IMR-90 (cell line): ENCODE measurements at regions not wholly inside any gene's neighbourhood (a gene's known extent, or its start where the extent isn't known, plus 50 kb on each side); places are given as distances from the start of the nearest gene placed in this dataset.

Source experiments
- ATAC-seq: fragments of 200-7000 bp; cut with Tn5 transposase; 2 replicates; pipeline ENCODE4 v1.9.1; 2020; ENCODE audit warnings: low read depth, mild to moderate bottlenecking, moderate library complexity
- BruUV-seq: library from RNA; stranded (reverse); fragments of 400-500 nt; replicated peaks from 2 replicates; lab custom pipeline; 2021; lab: Mats Ljungman, UMichigan
- CTCF ChIA-PET: fragments of 300-600 bp; formaldehyde crosslinking; extraction: SDS; loops from one replicate; lab custom pipeline; 2021; ENCODE audit warnings: antibody characterized with exemption; lab: Yijun Ruan, JAX
- POLR2A ChIA-PET: fragments of 300-600 bp; sonication (Branson Sonifier 250); formaldehyde crosslinking; loops from one replicate; lab custom pipeline; 2022; ENCODE audit warnings: antibody characterized with exemption; ENCODE audit not compliant: unreplicated experiment; lab: Charles Lee
- DNase-seq: peaks from one replicate; pipeline ENCODE4 v3.0.0; 2013
- H2AFZ ChIP-seq: replicated peaks from 2 replicates; pipeline ENCODE3; 2013; ENCODE audit warnings: low read length, mild to moderate bottlenecking; ENCODE audit not compliant: poor library complexity
- H2AK5ac ChIP-seq: 2 replicates; pipeline ENCODE4 v1.6.1; 2013; ENCODE audit warnings: low read depth, low read length, inconsistent platforms
- H2AK9ac ChIP-seq: replicated peaks from 2 replicates; pipeline ENCODE3; 2013; ENCODE audit warnings: mild to moderate bottlenecking, low read depth, low read length, moderate library complexity; ENCODE audit not compliant: poor library complexity
- H2BK120ac ChIP-seq: 2 replicates; pipeline ENCODE4 v1.6.1; 2013; ENCODE audit warnings: low read depth, low read length, inconsistent platforms
- H2BK15ac ChIP-seq: 3 replicates; pipeline ENCODE4 v1.6.1; 2013; ENCODE audit warnings: low read depth, low read length, inconsistent platforms
- H2BK20ac ChIP-seq: 2 replicates; pipeline ENCODE4 v1.6.1; 2013; ENCODE audit warnings: low read depth, mild to moderate bottlenecking, inconsistent platforms, low read length, moderate library complexity
- H2BK5ac ChIP-seq: 2 replicates; pipeline ENCODE4 v1.6.1; 2013; ENCODE audit warnings: mild to moderate bottlenecking, low read depth, low read length, inconsistent platforms; ENCODE audit not compliant: poor library complexity, severe bottlenecking
- H3K14ac ChIP-seq: replicated peaks from 2 replicates; pipeline ENCODE4 v1.6.1; 2013; ENCODE audit warnings: low read depth, low read length, inconsistent platforms
- H3K18ac ChIP-seq: 2 replicates; pipeline ENCODE4 v1.6.1; 2013; ENCODE audit warnings: low read depth, low read length, control low read depth
- H3K23ac ChIP-seq: 2 replicates; pipeline ENCODE4 v1.6.1; 2013; ENCODE audit warnings: low read depth, low read length, inconsistent platforms
- H3K27ac ChIP-seq: 2 replicates; pipeline ENCODE4 v1.5.1; 2013; ENCODE audit warnings: mild to moderate bottlenecking, control low read depth, low read length; ENCODE audit not compliant: insufficient read depth
- H3K27me3 ChIP-seq: 2 replicates; pipeline ENCODE4 v1.6.1; 2013; ENCODE audit warnings: low read length; ENCODE audit not compliant: control insufficient read depth, insufficient read depth
- H3K36me3 ChIP-seq: 2 replicates; pipeline ENCODE4 v1.6.1; 2013; ENCODE audit warnings: low read length, mixed read lengths; ENCODE audit not compliant: control insufficient read depth, insufficient read depth
- H3K4ac ChIP-seq: 2 replicates; pipeline ENCODE4 v1.6.1; 2013; ENCODE audit warnings: low read depth, low read length, inconsistent platforms
- H3K4me1 ChIP-seq: 2 replicates; pipeline ENCODE4 v1.6.1; 2013; ENCODE audit warnings: low read length, mixed read lengths; ENCODE audit not compliant: control insufficient read depth, insufficient read depth
- H3K4me2 ChIP-seq: 2 replicates; pipeline ENCODE4 v1.6.1; 2013; ENCODE audit warnings: low read depth, mild to moderate bottlenecking, control low read depth, low read length, moderate library complexity
- H3K4me3 ChIP-seq: 2 replicates; pipeline ENCODE4 v1.5.1; 2013; ENCODE audit warnings: low read depth, mild to moderate bottlenecking, control low read depth, low read length, moderate library complexity; ENCODE audit not compliant: insufficient read depth
- H3K56ac ChIP-seq: 2 replicates; pipeline ENCODE4 v1.6.1; 2013; ENCODE audit warnings: low read length, inconsistent platforms; ENCODE audit not compliant: insufficient read depth; ENCODE audit errors: extremely low read depth
- H3K79me1 ChIP-seq, 2 experiments: 2 replicates each; pipeline ENCODE4 v1.6.1; 2013; ENCODE audit warnings: low read length in 2 of 2, inconsistent platforms in 1 of 2, low read depth in 1 of 2
- H3K9ac ChIP-seq: 2 replicates; pipeline ENCODE4 v1.6.1; 2013; ENCODE audit warnings: low read depth, low read length, control low read depth
- H3K9me1 ChIP-seq: 2 replicates; pipeline ENCODE4 v1.6.1; 2013; ENCODE audit warnings: low read length, inconsistent platforms; ENCODE audit not compliant: insufficient read depth
- H3K9me3 ChIP-seq: 2 replicates; pipeline ENCODE4 v1.6.1; 2013; ENCODE audit warnings: low read length; ENCODE audit not compliant: control insufficient read depth, insufficient read depth
- H4K20me1 ChIP-seq: 2 replicates; pipeline ENCODE4 v1.6.1; 2013; ENCODE audit warnings: low read length, inconsistent platforms; ENCODE audit not compliant: insufficient read depth
- H4K5ac ChIP-seq: 2 replicates; pipeline ENCODE4 v1.6.1; 2013; ENCODE audit warnings: mild to moderate bottlenecking, low read depth, low read length, control low read depth
- H4K8ac ChIP-seq, 2 experiments: 2 replicates each; pipeline ENCODE4 v1.6.1; 2013; ENCODE audit warnings: low read depth in 2 of 2, low read length in 2 of 2, control low read depth in 1 of 2, inconsistent platforms in 1 of 2
- H4K91ac ChIP-seq: 2 replicates; pipeline ENCODE4 v1.6.1; 2013; ENCODE audit warnings: low read depth, low read length, inconsistent platforms; ENCODE audit not compliant: insufficient read depth
- BHLHE40 ChIP-seq: fragments of 150-350 bp; IDR thresholded peaks from 2 replicates; pipeline ENCODE4 v1.6.1; 2016; ENCODE audit warnings: mild to moderate bottlenecking, low read depth, low read length
- CEBPB ChIP-seq: IDR thresholded peaks from 2 replicates; pipeline ENCODE4 v1.6.1; 2012; ENCODE audit warnings: low read depth, low read length, improper control_type of control experiment
- CTCF ChIP-seq: conservative IDR thresholded peaks from 2 replicates; pipeline ENCODE4 v1.5.1; 2012; ENCODE audit warnings: mild to moderate bottlenecking, low read depth, low read length, improper control_type of control experiment
- FOS ChIP-seq: fragments of 150-350 bp; IDR thresholded peaks from 2 replicates; pipeline ENCODE4 v1.6.1; 2016; ENCODE audit warnings: low read depth, low read length
- MAFK ChIP-seq: IDR thresholded peaks from 2 replicates; pipeline ENCODE4 v1.6.1; 2012; ENCODE audit warnings: low read depth, low read length, improper control_type of control experiment
- MAZ ChIP-seq: IDR thresholded peaks from 2 replicates; pipeline ENCODE4 v1.6.1; 2012; ENCODE audit warnings: low read depth, mild to moderate bottlenecking, low read length, improper control_type of control experiment, moderate library complexity, borderline replicate concordance
- MXI1 ChIP-seq: IDR thresholded peaks from 2 replicates; pipeline ENCODE4 v1.6.1; 2012; ENCODE audit warnings: low read depth, mild to moderate bottlenecking, low read length, moderate library complexity, borderline replicate concordance
- NFE2L2 ChIP-seq: fragments of 150-350 bp; IDR thresholded peaks from 2 replicates; pipeline ENCODE4 v1.6.1; 2016; ENCODE audit warnings: low read depth, mild to moderate bottlenecking, low read length
- POLR2A ChIP-seq: IDR thresholded peaks from 2 replicates; pipeline ENCODE4 v1.6.1; 2012; ENCODE audit warnings: mild to moderate bottlenecking, low read depth, low read length
- RAD21 ChIP-seq: IDR thresholded peaks from 2 replicates; pipeline ENCODE4 v1.6.1; 2012; ENCODE audit warnings: low read length, improper control_type of control experiment
- RCOR1 ChIP-seq: IDR thresholded peaks from 2 replicates; pipeline ENCODE4 v1.6.1; 2012; ENCODE audit warnings: mild to moderate bottlenecking, low read length, improper control_type of control experiment; ENCODE audit not compliant: insufficient replicate concordance
- SMC3 ChIP-seq: fragments of 150-350 bp; IDR thresholded peaks from 2 replicates; pipeline ENCODE4 v1.6.1; 2016; ENCODE audit warnings: low read depth, mild to moderate bottlenecking, antibody characterized with exemption, low read length, moderate library complexity
- USF2 ChIP-seq: fragments of 150-350 bp; IDR thresholded peaks from 2 replicates; pipeline ENCODE4 v1.6.1; 2017; ENCODE audit warnings: mild to moderate bottlenecking, antibody characterized with exemption, low read length, low read depth
- WGBS, 2 experiments: methylation state at CpG; one replicate each; pipeline versions ENCODE4 v1.1.5 to v1.1.7; 2013; ENCODE audit warnings: missing lambda C conversion rate in 2 of 2; ENCODE audit not compliant: insufficient read length in 1 of 2; ENCODE audit errors: extremely low coverage in 2 of 2; 5-methylcytosine and 5-hydroxymethylcytosine counted together
- dilution Hi-C: fragments of 300-500 bp; cut with HindIII; formaldehyde crosslinking; loops from one replicate; pipeline ENCODE4 v1.14.3; 2018; ENCODE audit warnings: low sequenced_read_pairs; ENCODE audit not compliant: unreplicated experiment
- in situ Hi-C: fragments of 300-500 bp; cut with MboI; formaldehyde crosslinking; loops from 3 replicates; pipeline ENCODE4 v1.14.3; 2019; ENCODE audit warnings: low sequenced_read_pairs, inconsistent platforms, mixed read lengths
- intact Hi-C: fragments of 100-400 bp; cut with micrococcal nuclease; formaldehyde crosslinking; loops from 2 replicates; pipeline ENCODE4 v1.10.0; 2022

- DNase-seq (no peak), ATAC-seq (no peak)
- H3K9me3 ChIP-seq = no peaks in the 10 kb centered on the region
- BruUV-seq = no TSS peak
- H4K5ac ChIP-seq = no peak overlapping the region
- H3K36me3 ChIP-seq = no peaks in the 10 kb centered on the region
- H2AK9ac ChIP-seq = no peak overlapping the region
- H2BK15ac ChIP-seq = no peak overlapping the region
- intact Hi-C loops (no loop called here), in situ Hi-C loops (no loop called here), dilution Hi-C loops (no loop called here)
- no CpG with 5 or more reads among the region's 1 CpG for WGBS, 2 experiments
- ChIA-PET CTCF (interaction anchor here (1.2 kb wide), 1 partner anchor 30 kb away, joined by 3 read pairs; no protein-coding TSS in a partner anchor), POLR2A (no interaction called here)
- no peaks in the 10 kb centered on the region for H4K20me1 ChIP-seq
- no peak overlapping the region for H3K18ac ChIP-seq
- H4K91ac ChIP-seq = no peak overlapping the region
- no peak for TF ChIP-seq RAD21
- TF ChIP-seq RCOR1 = no peak
- TF ChIP-seq CEBPB = no peak
- TF ChIP-seq USF2 = no peak
- no peak for TF ChIP-seq BHLHE40
- TF ChIP-seq CTCF = no peak
- no peak for TF ChIP-seq MAZ
- TF ChIP-seq FOS = no peak
- TF ChIP-seq POLR2A = no peak
- TF ChIP-seq SMC3 = no peak
- no peak for TF ChIP-seq MXI1
- TF ChIP-seq NFE2L2 = no peak
- TF ChIP-seq MAFK = no peak
- H3K4me1 ChIP-seq = peaks cover 3% of the 10 kb centered on the region; the same call in 1 of the 2 replicates
- H3K4me3 ChIP-seq = no peak overlapping the region
- H2AK5ac ChIP-seq = no peak overlapping the region
- no peaks in the 10 kb centered on the region for H3K79me1 ChIP-seq
- no peak overlapping the region for H3K23ac ChIP-seq
- no peak overlapping the region for H2AFZ ChIP-seq
- H2BK20ac ChIP-seq = no peak overlapping the region
- no peak overlapping the region for H3K14ac ChIP-seq
- H3K4me2 ChIP-seq = no peak overlapping the region
- H2BK120ac ChIP-seq = no peak overlapping the region
- no peak overlapping the region for H4K8ac ChIP-seq
- H3K27ac ChIP-seq = no peak overlapping the region
- no peak overlapping the region for H3K9ac ChIP-seq
- no peak overlapping the region for H3K56ac ChIP-seq
- H2BK5ac ChIP-seq = no peak overlapping the region
- no peaks in the 10 kb centered on the region for H3K27me3 ChIP-seq
- H3K9me1 ChIP-seq = peaks cover under 1% of the 10 kb centered on the region; the same call in 1 of the 2 replicates
- no peak overlapping the region for H3K4ac ChIP-seq
Measured at GRCh38 chr5:82341325-82341724, 63.2 kb upstream of the RPS23 start.
